ENCODE measurements at regions not wholly inside any gene's neighbourhood (a gene's known extent, or its start where the extent isn't known, plus 50 kb on each side); places are given as distances from the start of the nearest gene placed in this dataset.
"Not testable (repeated sequence)": the region's sequence is repeated elsewhere in the genome, so short reads cannot be mapped to it uniquely, and the experiment has no call there.

- no peak overlapping the region for H3K27ac ChIP-seq
- TF ChIP-seq ZFX (IDR thresholded peaks at IDR 0.05; ENCODE audit: borderline replicate concordance) = no peak
- TF ChIP-seq CTCF (IDR thresholded peaks at IDR 0.05) = no peak
Measured at GRCh38 chr2:89831641-89832498, 1140.4 kb downstream of the RPIA start.

GRCh38 chr2:89833116-89833779 is 1141.8 kb downstream of the RPIA start:
- no peak for TF ChIP-seq CTCF (IDR thresholded peaks at IDR 0.05)
- TF ChIP-seq ZFX (IDR thresholded peaks at IDR 0.05; ENCODE audit: borderline replicate concordance) = no peak
- no peak overlapping the region for H3K27ac ChIP-seq

- no peak overlapping the region for H3K27ac ChIP-seq
- TF ChIP-seq CTCF (IDR thresholded peaks at IDR 0.05) = no peak
- TF ChIP-seq ZFX (IDR thresholded peaks at IDR 0.05; ENCODE audit: borderline replicate concordance) = no peak
Measured at GRCh38 chr2:89833780-89834117, 1142.3 kb downstream of the RPIA start.

- TF ChIP-seq CTCF (IDR thresholded peaks at IDR 0.05) = no peak
- no peak for TF ChIP-seq ZFX (IDR thresholded peaks at IDR 0.05; ENCODE audit: borderline replicate concordance)
- H3K27ac ChIP-seq = no peak overlapping the region
Measured at GRCh38 chr2:89834306-89834705, 1142.8 kb downstream of the RPIA start.

- H3K27ac ChIP-seq = not testable (repeated sequence)
Measured at GRCh38 chr2:89836326-89836725, 1144.9 kb downstream of the RPIA start.

- TF ChIP-seq CTCF (IDR thresholded peaks at IDR 0.05) (no peak), ZFX (IDR thresholded peaks at IDR 0.05; ENCODE audit: borderline replicate concordance) (no peak)
- H3K27ac ChIP-seq = no peak overlapping the region
Measured at GRCh38 chr2:89837962-89838625, 1146.6 kb downstream of the RPIA start.

- H3K27ac ChIP-seq = not testable (repeated sequence)
Measured at GRCh38 chr2:89840175-89840574, 1148.7 kb downstream of the RPIA start.

GRCh38 chr2:89840781-89841475 is 1149.5 kb downstream of the RPIA start:
- H3K27ac ChIP-seq = not testable (repeated sequence)
